Upper lobe of left lung (tissue), 6 donors: ENCODE measurements at regions not wholly inside any gene's neighbourhood (a gene's known extent, or its start where the extent isn't known, plus 50 kb on each side); places are given as distances from the start of the nearest gene placed in this dataset.

ENCODE experiments used
- ATAC-seq, 2 donors: fragments of 200-7000 bp; cut with Tn5 transposase; one replicate each; pipeline ENCODE4 v1.9.1; 2022; ENCODE audit warnings: mild to moderate bottlenecking in 2 of 2, moderate library complexity in 2 of 2; ENCODE audit not compliant: low FRiP score in 2 of 2
- DNase-seq, 2 donors: peaks; one replicate each; pipeline ENCODE4 v3.0.0-alpha.2; 2019 to 2020
- H3K27ac ChIP-seq, 4 donors: fragments of 200-600 bp; sonication (generic); one replicate each; pipeline ENCODE4 v1.5.1; 2016 to 2019
- H3K27me3 ChIP-seq, 4 donors: fragments of 200-600 bp; sonication (generic); one replicate each; pipeline ENCODE4 v1.5.1; 2017 to 2019
- H3K36me3 ChIP-seq, 4 donors: fragments of 200-600 bp; sonication (generic); one replicate each; pipeline ENCODE4 v1.5.1; 2016 to 2019
- H3K4me1 ChIP-seq, 4 donors: fragments of 200-600 bp; sonication (generic); one replicate each; pipeline ENCODE4 v1.5.1; 2018 to 2019
- H3K4me3 ChIP-seq, 4 donors: fragments of 200-600 bp; sonication (generic); one replicate each; pipeline ENCODE4 v1.5.1; 2017 to 2019; ENCODE audit warnings: mild to moderate bottlenecking in 2 of 4, moderate library complexity in 1 of 4
- H3K9me3 ChIP-seq, 4 donors: fragments of 200-600 bp; sonication (generic); one replicate each; pipeline ENCODE4 v1.5.1; 2018 to 2019
- CTCF ChIP-seq, 6 experiments: fragments of 450-650 bp in 4 of 6; fragments of 200-600 bp in 2 of 6; sonication (generic) in 2 of 6; IDR thresholded peaks; one replicate each; pipeline ENCODE4 v1.5.1; 2016 to 2019; ENCODE audit warnings: antibody characterized with exemption in 6 of 6
- EP300 ChIP-seq, 4 donors: sonication (generic); formaldehyde crosslinking; IDR thresholded peaks; one replicate each; pipeline ENCODE4 v1.5.1; 2017; ENCODE audit warnings: antibody characterized with exemption in 4 of 4, control low read depth in 2 of 4
- POLR2A ChIP-seq, 4 donors: fragments of 450-650 bp; IDR thresholded peaks; one replicate each; pipeline ENCODE4 v1.5.1; 2016 to 2017; ENCODE audit warnings: antibody characterized with exemption in 4 of 4, mild to moderate bottlenecking in 2 of 4
- POLR2AphosphoS5 ChIP-seq, 2 donors: sonication (generic); formaldehyde crosslinking; IDR thresholded peaks; one replicate each; pipeline ENCODE4 v1.5.1; 2017; ENCODE audit warnings: antibody characterized with exemption in 2 of 2
- WGBS, 2 donors: methylation state at CpG; one replicate each; pipeline ENCODE4 v1.1.5; 2017 to 2018; 5-methylcytosine and 5-hydroxymethylcytosine counted together
- donor health status: DM: no; HTN: no; CAD: no; lungs with moderate emphysema.
- donor health status: DM: no; HTN: yes; CAD: no; lungs with severe emphysema.

- H3K36me3 ChIP-seq: no peaks in the 10 kb centered on the region
- H3K4me3 ChIP-seq: no peak overlapping the region
- H3K27me3 ChIP-seq: no peaks in the 10 kb centered on the region
- H3K9me3 ChIP-seq: no peaks in the 10 kb centered on the region
- no peak overlapping the region for H3K27ac ChIP-seq
- 25 to 35% methylated on average over 3 of the region's 3 CpGs for WGBS, 2 donors
- TF ChIP-seq POLR2AphosphoS5 (IDR thresholded peaks at IDR 0.05) (no peak), EP300 (IDR thresholded peaks at IDR 0.05) (no peak), CTCF (IDR thresholded peaks at IDR 0.05) (no peak), POLR2A (IDR thresholded peaks at IDR 0.05) (no peak)
- no peak for DNase-seq
- no peak for ATAC-seq
- no peaks in the 10 kb centered on the region for H3K4me1 ChIP-seq
These were observed 377.8 kb upstream of the DDX18 start for GRCh38 chr2:117436697-117437096.

- no peak overlapping the region for H3K27ac ChIP-seq
- ATAC-seq: no peak
- H3K27me3 ChIP-seq: no peaks in the 10 kb centered on the region
- H3K4me3 ChIP-seq: no peak overlapping the region
- H3K4me1 ChIP-seq: no peaks in the 10 kb centered on the region
- H3K36me3 ChIP-seq: no peaks in the 10 kb centered on the region
- TF ChIP-seq POLR2AphosphoS5 (IDR thresholded peaks at IDR 0.05) (no peak), CTCF (IDR thresholded peaks at IDR 0.05) (peak in 3 of 6 experiments; percentile 27 to 60 (median 40))
- peaks cover 0 to 2% (median 0%) of the 10 kb centered on the region in 4 donors for H3K9me3 ChIP-seq
- DNase-seq: no peak
- 63 to 71% methylated on average over 6 to 7 of the region's 7 CpGs for WGBS, 2 donors
These were observed 344.0 kb upstream of the DDX18 start for GRCh38 chr2:117470311-117471095.

DNA sequence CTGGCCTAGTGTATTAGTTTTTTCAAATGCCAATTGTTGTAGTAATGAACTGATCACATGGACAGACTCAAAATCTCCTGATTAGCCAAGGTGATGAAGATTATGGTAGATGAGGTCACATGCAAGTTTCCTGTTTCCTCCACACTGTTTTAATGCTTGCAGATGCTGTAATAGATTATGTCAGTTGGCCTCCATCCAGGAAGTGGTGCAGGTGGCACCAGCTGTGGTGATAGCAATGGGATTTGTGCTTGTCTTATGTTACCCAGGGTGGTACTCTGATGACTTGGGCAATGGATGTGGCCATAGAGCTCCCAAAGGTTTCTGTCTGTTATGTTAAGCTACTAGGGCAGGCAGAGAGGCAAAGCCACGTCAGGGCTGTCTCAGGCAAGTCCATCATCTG, 332.9 kb upstream of the DDX18 start:
- no peak for TF ChIP-seq CTCF (IDR thresholded peaks at IDR 0.05)
- TF ChIP-seq POLR2AphosphoS5 (IDR thresholded peaks at IDR 0.05): no peak
- TF ChIP-seq POLR2A (IDR thresholded peaks at IDR 0.05): no peak
- TF ChIP-seq EP300 (IDR thresholded peaks at IDR 0.05): no peak
- WGBS, 2 donors: 29 to 71% methylated on average over 1 of the region's 1 CpG
- H3K36me3 ChIP-seq: no peaks in the 10 kb centered on the region
- H3K27me3 ChIP-seq: no peaks in the 10 kb centered on the region
- peaks cover 0 to 15% (median 8%) of the 10 kb centered on the region in 4 donors for H3K9me3 ChIP-seq
- H3K4me3 ChIP-seq: no peak overlapping the region
- H3K4me1 ChIP-seq: no peaks in the 10 kb centered on the region
- ATAC-seq: peak in 1 of 2 donors; percentile 30
- no peak for DNase-seq
- no peak overlapping the region for H3K27ac ChIP-seq

DNA sequence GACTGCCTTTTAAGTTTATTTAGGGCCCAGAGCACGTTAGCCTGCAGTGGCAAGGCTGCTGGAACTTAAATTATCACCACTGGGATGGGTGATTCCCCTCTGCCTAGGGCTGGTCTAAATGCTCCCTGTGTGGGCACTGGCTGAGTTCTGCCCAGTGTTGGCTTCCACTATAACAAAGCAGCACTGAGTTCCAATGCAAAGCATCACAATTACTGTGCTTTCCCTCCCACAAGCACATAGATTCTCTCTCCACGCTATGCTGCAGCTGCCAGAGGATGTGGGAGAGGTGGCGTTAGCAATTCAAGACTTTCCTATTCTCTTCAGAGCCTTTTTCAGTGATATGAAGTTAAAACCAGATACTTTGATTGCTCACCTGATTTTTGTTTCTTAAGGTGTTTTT, 328.9 kb upstream of the DDX18 start:
- H3K36me3 ChIP-seq: no peaks in the 10 kb centered on the region
- no peaks in the 10 kb centered on the region for H3K4me1 ChIP-seq
- no peak overlapping the region for H3K4me3 ChIP-seq
- TF ChIP-seq POLR2AphosphoS5 (IDR thresholded peaks at IDR 0.05) (no peak), CTCF (IDR thresholded peaks at IDR 0.05) (no peak), EP300 (IDR thresholded peaks at IDR 0.05) (no peak), POLR2A (IDR thresholded peaks at IDR 0.05) (no peak)
- ATAC-seq: no peak
- no peak for DNase-seq
- H3K9me3 ChIP-seq: peaks cover 0 to 7% (median under 1%) of the 10 kb centered on the region in 4 donors
- 73 to 79% methylated on average over 2 to 3 of the region's 3 CpGs for WGBS, 2 donors
- H3K27ac ChIP-seq: no peak overlapping the region
- no peaks in the 10 kb centered on the region for H3K27me3 ChIP-seq

- peaks cover 0 to 7% (median 0%) of the 10 kb centered on the region in 4 donors for H3K9me3 ChIP-seq
- ATAC-seq: no peak
- no peak for DNase-seq
- H3K27me3 ChIP-seq: no peaks in the 10 kb centered on the region
- H3K4me1 ChIP-seq: no peaks in the 10 kb centered on the region
- WGBS, 2 donors: 66 to 71% methylated on average over 2 of the region's 2 CpGs
- no peaks in the 10 kb centered on the region for H3K36me3 ChIP-seq
- TF ChIP-seq CTCF (IDR thresholded peaks at IDR 0.05) (no peak), POLR2A (IDR thresholded peaks at IDR 0.05) (no peak), EP300 (IDR thresholded peaks at IDR 0.05) (no peak), POLR2AphosphoS5 (IDR thresholded peaks at IDR 0.05) (no peak)
- H3K27ac ChIP-seq: no peak overlapping the region
- H3K4me3 ChIP-seq: no peak overlapping the region
These were observed 328.4 kb upstream of the DDX18 start for GRCh38 chr2:117486081-117486480.
